AG10803 (cell line): ENCODE measurements at regions not wholly inside any gene's neighbourhood (a gene's known extent, or its start where the extent isn't known, plus 50 kb on each side); places are given as distances from the start of the nearest gene placed in this dataset.

ENCODE experiments used
- DNase-seq: peaks from one replicate; pipeline ENCODE4 v3.0.0; 2010; ENCODE audit warnings: low read depth
- H3K4me3 ChIP-seq: 2 replicates; pipeline ENCODE4 v1.5.1; 2011; ENCODE audit warnings: mild to moderate bottlenecking, low read length, control low read depth
- CTCF ChIP-seq: conservative IDR thresholded peaks from 2 replicates; pipeline ENCODE4 v1.5.1; 2011; ENCODE audit warnings: mild to moderate bottlenecking, low read length, control low read depth, inconsistent platforms

- H3K4me3 ChIP-seq = no peak overlapping the region
- peak; percentile 53 for DNase-seq
- no peak for TF ChIP-seq CTCF
Measured at GRCh38 chr2:7516484-7517063, 599.4 kb downstream of the RNF144A start.

- H3K4me3 ChIP-seq = no peak overlapping the region
- no peak for TF ChIP-seq CTCF
- DNase-seq = peak; percentile 60
Measured at GRCh38 chr2:7517088-7517487, 599.9 kb downstream of the RNF144A start.

GRCh38 chr2:7517851-7518250 is 600.6 kb downstream of the RNF144A start:
- DNase-seq = no peak
- no peak overlapping the region for H3K4me3 ChIP-seq
- no peak for TF ChIP-seq CTCF

GRCh38 chr2:7523481-7524120 is 606.4 kb downstream of the RNF144A start:
- H3K4me3 ChIP-seq = no peak overlapping the region
- DNase-seq = peak; percentile 76
- no peak for TF ChIP-seq CTCF

GRCh38 chr2:7524195-7524594 is 607.0 kb downstream of the RNF144A start:
- no peak for DNase-seq
- H3K4me3 ChIP-seq = no peak overlapping the region
- TF ChIP-seq CTCF = no peak

- no peak for DNase-seq
- no peak for TF ChIP-seq CTCF
- H3K4me3 ChIP-seq = no peak overlapping the region
Measured at GRCh38 chr2:7525746-7526145, 608.5 kb downstream of the RNF144A start.

- no peak for TF ChIP-seq CTCF
- DNase-seq = no peak
- no peak overlapping the region for H3K4me3 ChIP-seq
Measured at GRCh38 chr2:7527165-7527722, 610.0 kb downstream of the RNF144A start.
